ENCODE measurements at regions not wholly inside any gene's neighbourhood (a gene's known extent, or its start where the extent isn't known, plus 50 kb on each side); places are given as distances from the start of the nearest gene placed in this dataset.

DNA sequence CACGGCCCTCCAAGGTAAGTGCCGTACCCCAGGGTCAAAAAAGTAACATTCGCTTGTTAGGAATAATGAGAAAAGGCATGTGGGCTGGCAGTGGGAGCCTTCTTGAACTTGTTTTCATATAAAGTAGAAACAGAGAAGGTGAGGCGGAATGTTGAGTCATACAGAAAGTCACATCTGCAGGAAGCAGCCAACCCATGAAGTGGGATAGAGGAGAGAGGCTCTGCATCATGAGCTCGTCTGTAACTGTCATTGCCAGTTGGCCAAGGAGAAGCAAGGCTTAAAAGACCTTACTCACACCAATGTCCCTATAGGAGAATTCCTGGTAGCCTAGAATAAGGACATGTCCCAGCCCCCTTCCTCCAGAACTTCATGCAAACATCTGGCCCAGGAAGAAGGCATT is 253.3 kb downstream of the BUD13 start:
- TF ChIP-seq, protein P1, sequence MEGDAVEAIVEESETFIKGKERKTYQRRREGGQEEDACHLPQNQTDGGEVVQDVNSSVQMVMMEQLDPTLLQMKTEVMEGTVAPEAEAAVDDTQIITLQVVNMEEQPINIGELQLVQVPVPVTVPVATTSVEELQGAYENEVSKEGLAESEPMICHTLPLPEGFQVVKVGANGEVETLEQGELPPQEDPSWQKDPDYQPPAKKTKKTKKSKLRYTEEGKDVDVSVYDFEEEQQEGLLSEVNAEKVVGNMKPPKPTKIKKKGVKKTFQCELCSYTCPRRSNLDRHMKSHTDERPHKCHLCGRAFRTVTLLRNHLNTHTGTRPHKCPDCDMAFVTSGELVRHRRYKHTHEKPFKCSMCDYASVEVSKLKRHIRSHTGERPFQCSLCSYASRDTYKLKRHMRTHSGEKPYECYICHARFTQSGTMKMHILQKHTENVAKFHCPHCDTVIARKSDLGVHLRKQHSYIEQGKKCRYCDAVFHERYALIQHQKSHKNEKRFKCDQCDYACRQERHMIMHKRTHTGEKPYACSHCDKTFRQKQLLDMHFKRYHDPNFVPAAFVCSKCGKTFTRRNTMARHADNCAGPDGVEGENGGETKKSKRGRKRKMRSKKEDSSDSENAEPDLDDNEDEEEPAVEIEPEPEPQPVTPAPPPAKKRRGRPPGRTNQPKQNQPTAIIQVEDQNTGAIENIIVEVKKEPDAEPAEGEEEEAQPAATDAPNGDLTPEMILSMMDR (IDR thresholded peaks at IDR 0.05): no peak
- TF ChIP-seq EP300 (IDR thresholded peaks at IDR 0.05) (no peak), POLR2AphosphoS5 (IDR thresholded peaks at IDR 0.05) (no peak)

All from suprapubic skin (tissue), 4 donors.